Activated naive CD4-positive, alpha-beta T cell treated with anti-CD3 and anti-CD28 coated beads, Interleukin-2, amount 50 U/mL, for 16 hours (primary cell): ENCODE measurements at regions not wholly inside any gene's neighbourhood (a gene's known extent, or its start where the extent isn't known, plus 50 kb on each side); places are given as distances from the start of the nearest gene placed in this dataset.

Experiments used
- DNase-seq: peaks from one replicate; pipeline ENCODE4 v3.0.0-alpha.2; 2020

DNA sequence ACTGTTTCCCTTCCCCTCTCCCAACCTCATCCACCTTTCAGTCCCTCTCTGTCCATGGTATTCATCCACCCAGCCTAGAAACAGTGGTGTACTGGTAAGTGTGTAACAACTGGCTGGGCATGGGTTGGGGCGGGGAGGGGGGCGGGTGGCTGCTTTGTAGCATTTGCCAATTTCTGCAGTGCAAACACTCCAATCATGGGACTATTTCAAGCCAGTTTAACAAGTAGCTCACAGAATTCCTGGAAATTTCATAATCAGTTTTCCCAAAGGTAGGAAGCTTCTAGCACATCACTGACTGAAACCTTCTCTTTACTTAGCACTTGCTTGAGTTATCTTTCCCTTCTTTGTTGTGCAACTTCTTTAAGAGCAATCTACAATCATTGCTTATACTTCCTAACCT, 100.8 kb upstream of the WASF3 start:
- DNase-seq = no peak

DNA sequence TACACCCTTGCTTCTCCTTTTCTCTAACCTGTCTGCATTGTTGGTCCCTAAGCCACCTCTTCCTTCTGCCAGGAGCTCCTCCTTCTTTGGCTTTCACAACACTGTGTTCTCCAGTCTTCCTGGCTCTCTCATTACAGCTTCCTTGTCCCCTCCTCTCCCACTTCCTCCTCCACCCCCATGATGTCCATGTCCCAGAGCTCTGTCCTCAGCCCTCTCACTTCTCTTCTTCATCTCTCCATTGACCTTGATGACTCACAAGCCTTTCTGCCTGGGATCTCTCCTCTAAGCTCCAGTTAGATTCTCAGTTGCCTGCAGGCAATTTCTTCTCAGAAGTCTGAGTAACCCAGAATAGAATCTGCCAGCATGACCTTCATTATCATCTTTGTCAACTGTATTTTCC, 100.3 kb upstream of the WASF3 start:
- DNase-seq = no peak

DNA sequence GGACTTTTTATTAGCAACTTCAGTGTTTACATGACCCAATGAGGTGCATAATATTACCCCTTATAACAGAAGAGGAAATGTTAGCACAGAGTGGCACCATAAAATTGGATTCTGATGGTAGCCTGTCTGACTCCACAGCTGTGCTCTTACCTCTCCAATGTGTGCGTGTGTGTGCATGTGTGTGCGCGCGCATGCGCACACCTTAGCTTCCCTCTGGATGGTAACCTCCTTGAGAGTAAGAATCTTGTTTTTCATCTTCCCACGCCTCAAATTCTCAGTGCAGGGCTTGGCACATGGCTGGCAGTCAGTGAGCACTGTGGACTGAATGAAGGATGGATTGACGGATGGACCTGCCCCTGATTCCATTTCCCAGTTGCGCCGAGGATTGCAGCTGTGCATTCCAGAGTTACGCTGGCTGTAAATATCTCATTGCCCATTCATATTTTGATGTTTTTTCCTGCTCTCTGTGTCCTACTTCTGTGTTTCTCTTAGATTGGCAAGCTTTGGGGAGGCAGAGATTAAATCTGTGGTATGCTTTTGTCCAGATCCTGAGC, 99.2 kb upstream of the WASF3 start:
- no peak for DNase-seq

DNA sequence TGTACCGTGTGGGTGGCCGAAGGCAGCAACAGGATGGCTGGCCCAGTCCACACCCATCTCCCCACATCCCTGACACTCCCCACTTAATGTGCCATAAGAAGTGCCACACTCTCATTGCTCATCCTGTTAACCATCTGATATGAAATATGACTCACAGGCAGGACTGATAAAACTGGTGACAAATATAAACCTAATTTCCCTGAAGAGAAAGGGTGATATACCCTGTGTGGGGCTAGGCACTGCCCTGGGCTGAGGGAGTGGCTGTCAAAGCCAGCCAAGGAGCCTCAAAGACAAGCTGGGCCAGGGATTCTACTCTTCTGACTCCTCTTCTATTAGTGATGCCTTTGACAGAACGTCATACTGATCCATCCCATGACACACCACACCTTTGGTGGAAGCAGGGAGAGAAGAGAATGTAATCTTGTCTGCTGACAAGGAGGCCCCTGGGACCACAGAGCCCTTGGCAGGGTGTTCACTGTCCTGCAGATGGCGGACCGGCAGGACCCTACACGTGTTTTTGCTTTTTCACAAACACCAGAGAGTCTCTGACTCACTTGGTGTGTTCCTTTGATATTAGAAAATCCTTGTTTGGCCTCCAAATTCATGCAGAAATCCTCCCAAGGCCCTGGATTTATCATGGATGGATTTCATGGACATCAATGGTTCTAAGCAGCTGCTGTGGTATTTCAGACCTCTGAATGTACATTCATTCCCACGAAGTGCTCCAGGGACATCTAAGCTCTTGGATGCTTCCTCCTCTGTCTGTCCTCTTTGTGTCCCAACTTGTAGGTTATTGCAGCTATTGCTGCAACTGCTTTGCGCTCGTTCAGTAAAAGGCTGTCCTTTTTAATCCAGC, 98.0 kb upstream of the WASF3 start:
- DNase-seq = no peak

DNA sequence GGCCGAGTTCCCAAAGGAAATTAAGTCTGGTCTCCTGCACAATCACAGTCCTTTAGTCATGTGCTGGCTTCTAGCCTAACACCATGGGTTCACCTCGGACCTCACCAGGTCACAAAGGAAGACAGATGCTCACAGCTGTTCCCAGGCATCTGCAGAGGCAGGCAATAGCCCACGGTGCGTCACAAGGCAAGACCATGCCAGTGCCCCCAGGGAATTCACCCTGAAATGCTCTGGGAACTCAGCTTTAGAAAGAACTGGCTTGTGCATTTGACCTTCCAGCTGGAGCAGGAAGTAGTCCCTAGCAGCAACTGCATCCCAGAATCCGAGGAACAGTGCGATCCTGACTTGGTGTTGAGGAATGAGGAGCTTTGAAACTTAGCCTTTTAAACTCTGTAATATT, 96.8 kb upstream of the WASF3 start:
- no peak for DNase-seq

DNA sequence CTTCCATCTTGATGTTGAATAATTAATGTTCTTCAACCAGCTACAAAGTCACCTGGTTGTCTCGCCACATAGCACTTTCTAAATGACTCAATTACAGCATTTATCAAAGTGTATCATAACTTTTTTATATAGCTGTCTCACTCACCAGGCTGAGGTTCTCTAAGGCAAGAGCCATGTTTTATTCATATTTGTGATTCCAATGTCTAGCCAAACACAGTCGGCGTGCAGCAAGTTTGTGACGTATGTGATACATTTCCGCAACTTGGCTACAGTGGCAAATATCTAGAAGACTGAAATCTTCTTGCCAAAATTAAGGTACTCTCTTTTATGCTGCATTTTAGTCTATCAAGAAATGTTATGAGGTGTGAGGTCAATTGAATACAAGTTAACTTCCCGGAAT, 94.2 kb upstream of the WASF3 start:
- DNase-seq = no peak

DNA sequence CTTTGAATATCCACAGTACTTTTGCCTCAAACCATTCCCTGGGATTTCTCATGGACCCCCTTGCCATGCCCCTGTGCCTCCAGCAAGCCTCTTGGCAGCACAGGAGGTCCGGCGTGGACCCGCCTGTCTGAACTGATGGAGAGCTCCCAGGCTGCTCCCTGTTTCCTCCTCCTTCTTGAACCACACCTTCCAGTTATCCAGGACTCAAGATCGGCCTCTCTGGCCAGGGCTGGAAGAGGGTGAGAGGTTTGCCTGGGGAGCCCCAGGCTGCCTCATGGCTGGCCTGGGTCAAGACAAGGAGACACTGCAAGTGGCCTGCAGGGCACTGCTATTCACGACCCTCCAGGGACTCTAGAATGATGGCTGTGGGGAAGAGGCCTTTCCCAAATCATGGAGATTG, 93.6 kb upstream of the WASF3 start:
- DNase-seq = no peak

DNA sequence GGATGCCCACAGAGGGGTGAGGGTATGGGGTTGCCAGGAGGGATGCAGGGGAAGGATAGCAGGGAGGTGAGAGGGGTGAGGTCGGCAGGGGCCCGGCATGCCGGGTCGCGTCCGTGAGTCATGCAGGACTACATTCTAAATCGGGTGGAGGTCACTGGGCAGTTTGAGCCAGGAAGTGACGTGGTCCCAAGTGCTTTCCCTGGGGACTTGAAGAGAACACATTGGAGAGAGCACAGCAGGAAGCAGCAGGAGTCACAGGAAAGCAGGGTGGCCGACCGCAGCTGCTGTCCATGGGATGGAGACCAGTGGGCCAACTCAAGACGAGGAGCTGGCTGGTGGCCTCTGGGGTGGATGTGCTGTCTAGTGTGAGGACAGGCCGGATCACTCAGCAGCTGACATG, 92.0 kb upstream of the WASF3 start:
- no peak for DNase-seq

DNA sequence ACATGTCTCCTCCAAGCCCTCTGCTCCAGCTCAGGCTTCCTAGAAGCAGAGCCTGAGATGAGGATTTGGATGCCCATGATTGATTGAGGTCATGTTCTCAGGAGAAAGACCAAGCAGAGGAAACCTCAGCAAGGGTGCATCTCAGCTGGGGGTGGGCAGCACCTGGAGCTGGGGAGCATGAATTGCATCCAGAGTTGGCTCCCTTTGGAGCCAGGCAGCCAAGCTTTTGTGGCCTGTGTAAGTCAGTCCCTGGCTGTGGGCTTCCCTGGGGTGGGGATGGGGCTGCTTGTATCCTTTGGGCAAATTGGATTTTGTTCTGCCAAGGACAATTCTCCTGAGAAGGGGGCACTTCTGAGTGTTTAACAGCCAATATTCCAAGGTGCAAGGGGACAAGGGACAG, 91.5 kb upstream of the WASF3 start:
- DNase-seq = no peak

DNA sequence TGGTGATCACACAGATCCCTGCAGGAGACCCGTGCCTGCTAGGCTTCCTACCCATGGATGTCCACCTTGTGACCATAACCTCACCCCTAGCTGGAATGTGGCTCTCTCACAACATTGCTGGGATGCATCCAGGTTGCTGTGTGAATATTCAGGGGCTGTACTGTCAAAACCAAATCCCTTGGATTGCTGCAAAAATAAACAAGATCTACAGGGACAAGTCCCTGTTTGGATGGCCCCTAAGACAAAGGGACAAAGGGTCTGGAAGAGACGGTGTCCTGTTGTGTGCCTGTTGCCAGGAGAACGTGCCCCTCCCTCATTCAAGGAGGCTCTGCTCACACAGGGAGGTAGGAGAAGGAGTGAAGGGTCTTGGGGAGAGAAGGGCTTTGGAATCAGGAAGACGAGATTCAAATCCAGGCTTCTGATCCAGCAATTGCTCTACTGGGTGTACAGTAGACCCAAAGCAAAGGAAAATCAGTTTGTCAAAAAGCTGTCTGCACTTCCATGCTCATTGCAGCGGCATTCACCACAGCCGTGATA, 89.2 kb upstream of the WASF3 start:
- no peak for DNase-seq

DNA sequence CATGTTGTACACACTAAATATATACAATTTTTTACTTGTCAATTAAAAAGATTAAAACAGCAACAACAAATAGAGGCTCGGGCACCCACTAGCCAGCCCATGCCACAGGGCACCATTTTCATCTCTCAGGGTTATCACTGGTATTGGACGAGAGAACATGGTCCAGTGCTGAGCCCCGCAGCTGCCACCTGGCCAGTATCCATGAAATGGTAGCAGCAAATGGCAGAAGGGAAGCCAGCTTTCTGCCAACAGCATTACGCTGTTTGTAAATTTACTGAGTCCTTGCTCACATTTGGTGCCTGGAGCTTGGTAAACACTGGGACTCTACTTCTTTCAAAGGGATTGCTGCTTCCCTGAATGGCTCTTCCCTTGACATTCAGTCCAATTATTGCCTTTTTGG, 87.9 kb upstream of the WASF3 start:
- no peak for DNase-seq

DNA sequence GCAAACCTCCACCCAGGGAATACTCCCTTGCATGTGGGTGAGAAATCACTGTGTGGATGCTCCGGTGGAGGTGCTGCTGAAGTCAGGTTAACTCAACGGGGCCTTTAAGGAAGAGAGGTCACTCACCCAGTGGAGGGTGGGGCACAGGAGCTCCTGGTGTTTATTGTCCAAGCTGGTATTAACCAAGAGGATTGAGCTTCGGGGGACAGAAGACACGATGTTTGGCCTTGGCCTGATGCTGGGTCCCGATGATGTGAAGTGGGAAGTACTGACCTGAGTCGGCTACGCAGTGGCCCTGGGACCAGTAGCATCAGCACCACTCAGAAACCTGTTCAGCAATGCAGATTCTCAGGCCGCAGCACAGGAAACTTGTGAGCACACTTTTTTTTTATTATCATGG, 85.7 kb upstream of the WASF3 start:
- no peak for DNase-seq

DNA sequence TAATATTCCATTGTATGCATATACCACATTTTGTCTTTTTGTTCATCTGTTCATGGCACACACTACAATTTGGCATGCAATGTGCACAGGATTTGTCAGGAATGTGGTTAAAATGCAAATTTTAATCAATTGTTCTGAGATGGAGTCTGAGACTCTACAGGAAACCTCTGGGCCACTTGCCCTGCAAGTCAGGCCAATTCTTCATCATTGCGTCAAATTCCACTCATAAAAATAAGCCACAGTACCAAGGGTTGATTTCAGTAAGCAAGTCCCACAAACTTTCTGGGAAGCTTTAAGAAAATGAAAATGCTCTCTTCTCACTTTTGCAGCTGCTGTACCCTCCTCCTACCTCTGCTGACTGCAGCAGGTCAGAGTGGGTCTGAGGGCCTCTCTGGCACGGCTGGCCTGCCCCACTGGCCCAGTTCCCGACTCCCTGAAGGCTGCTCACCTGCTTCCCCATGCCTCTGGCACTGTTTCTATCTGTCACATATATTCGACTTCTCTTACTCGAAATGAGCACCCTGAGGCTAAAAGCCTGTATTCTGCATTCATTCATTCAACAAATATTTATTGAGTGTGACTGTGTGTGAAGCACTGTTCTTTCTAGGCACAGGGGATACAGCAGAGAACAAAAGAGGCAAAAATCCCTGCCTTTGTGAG, 83.8 kb upstream of the WASF3 start:
- DNase-seq = no peak

DNA sequence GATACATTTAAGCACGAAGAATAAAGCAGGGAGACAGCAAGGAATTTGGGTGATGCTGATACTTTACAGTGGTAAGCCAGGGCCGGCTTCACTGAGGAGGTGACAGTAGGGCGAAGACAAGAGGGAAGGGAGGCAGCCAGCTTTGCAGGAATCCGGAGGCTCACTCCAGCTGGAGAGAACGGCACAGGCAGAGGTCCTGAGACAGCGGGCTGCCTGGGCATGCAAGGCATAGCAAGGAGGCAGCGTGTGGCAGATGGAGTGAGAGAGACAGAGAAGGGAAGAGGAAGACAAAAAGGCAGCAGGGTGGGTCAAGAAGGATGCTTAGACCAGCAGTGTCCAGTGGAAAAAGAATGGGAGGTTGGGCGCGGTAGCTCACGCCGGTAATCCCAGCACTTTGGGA, 83.2 kb upstream of the WASF3 start:
- DNase-seq = no peak

DNA sequence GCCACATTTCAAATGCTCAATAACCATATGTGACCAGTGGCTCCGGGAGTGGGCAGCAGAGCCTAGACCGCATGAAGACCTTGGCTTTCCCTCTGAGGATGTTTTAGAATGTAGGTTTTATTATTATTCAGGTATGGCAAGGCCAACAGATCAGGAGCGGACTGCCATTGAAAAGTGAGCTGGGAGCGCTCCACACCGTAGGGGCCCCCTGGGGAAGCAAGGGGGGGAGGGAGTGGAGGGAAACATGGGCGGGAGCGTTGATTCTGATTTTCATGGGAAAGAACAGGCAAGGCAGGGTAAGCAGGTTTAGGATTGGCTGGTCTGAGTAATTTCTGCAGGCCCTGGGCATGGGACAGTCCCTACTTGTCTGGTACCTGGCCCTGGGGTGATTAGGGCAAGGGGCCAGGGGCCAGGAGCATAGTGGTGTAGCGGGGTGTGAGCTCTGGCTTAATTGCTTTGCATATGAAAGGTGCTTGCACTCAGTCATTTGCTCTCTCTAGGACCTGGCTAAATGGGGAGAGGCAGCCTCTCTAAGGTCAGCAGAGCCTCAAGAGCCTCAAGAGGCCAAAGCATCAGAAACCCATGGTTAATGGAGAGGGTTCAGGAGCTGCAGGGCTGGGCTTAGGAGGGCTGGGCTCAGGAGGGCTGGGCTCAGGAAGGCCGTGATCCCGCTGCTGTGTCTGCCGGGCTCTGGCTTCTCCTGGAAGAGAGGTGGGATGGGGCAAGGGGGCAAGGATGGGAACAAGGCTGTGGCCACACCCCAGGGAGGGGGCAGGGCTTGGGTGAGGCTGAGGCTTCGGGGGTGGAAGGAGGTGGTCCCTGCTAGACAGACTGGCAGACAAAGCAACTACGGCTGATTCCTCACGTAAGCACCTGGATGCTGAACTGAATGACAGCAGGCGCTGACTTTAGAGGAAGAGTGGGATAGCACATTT, 82.0 kb upstream of the WASF3 start:
- DNase-seq = no peak

DNA sequence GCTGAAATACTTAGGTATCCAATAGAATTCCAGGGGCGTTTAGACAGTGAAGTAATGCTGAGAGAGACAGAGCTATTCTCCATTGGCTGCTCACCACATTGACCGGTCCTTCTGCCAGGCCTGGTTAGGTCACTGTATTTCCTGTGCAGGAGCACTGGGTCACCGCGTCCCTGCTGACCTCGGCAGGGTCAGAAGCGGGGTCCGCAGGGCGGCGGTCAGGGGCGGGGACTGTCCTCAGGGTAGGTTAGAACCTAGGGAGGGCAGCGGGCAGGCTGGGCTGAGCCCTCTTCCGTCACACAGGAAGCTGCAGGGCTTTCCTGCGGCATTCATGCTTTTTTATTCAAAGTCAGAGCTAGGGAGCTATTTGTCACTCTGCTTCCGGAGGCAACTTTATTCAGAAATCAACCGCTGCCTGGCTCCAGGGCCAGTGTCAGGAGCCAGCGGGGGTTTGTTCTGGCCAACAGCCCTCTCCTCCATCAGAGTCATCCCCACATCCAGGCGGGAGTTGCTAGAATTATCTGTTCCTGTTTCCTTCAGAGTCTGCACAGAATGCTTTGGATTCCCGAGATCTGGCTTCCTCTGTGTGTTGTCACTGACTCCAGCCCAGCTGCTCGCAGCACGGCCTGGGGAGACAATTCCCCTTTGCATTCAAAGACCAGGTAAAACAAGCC, 81.2 kb upstream of the WASF3 start:
- DNase-seq = no peak

DNA sequence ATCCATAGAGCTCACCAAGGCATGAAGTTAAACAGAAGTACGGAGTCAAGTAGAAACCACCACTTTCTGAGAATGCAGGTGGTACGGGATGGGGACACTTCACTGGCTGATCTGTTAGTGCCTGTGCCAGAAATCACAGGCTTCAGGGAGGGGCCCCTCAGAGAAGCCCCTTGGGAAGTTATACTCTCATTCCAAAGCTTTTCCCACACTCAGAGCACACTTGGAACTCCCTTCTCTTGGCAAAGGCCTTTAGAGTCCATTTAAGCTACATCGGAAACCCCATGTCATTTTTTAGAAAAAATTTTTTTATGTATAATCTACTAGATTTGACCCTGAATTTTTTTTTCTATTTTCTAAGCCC, 80.7 kb upstream of the WASF3 start:
- DNase-seq = no peak

DNA sequence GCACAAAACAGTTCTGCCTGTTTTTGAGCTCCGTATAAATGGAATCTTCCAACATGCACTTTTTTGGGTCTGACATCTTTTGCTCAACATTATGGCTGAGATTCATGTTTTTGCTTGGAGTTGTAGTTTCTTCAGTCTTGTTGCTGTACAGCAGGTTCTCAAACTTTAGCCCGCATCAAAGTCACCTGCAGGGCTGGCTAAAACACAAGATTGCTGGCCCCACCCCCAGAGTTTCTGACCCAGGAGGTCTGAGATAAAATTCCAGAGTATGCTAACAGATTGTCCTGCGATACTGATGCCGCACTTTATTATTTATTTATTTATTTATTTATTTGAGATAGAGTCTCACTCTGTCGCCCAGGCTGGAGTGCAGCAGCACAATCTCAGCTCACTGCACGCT, 79.8 kb upstream of the WASF3 start:
- no peak for DNase-seq

DNA sequence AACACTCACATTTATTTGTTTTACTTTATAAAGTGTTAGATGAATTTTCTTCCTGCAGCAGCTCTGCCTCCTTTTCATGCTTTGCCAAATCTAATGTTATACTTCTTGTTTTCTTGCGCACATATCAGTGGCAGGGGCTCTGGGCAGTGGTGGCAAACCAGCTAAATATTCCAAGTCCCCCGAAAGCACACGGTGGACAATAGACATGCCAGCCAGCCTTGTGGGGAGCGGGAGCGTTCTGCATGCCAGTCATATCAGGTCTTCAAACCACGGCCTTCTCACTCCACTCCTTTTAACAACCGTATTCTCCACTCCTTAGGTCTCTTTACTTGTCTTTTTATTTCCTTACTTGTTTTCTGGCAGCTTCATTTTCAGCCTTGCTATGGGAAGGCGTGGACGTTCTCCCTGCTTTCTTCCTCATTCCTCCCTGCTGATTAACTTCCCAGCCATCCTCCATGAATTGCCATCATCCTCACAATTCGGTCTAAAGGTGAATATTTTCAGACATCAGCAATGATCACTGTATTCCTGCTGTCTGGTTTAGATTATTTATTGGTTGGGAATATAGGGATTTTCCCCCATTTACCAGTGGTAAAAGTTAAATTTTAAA, 77.1 kb upstream of the WASF3 start:
- no peak for DNase-seq

DNA sequence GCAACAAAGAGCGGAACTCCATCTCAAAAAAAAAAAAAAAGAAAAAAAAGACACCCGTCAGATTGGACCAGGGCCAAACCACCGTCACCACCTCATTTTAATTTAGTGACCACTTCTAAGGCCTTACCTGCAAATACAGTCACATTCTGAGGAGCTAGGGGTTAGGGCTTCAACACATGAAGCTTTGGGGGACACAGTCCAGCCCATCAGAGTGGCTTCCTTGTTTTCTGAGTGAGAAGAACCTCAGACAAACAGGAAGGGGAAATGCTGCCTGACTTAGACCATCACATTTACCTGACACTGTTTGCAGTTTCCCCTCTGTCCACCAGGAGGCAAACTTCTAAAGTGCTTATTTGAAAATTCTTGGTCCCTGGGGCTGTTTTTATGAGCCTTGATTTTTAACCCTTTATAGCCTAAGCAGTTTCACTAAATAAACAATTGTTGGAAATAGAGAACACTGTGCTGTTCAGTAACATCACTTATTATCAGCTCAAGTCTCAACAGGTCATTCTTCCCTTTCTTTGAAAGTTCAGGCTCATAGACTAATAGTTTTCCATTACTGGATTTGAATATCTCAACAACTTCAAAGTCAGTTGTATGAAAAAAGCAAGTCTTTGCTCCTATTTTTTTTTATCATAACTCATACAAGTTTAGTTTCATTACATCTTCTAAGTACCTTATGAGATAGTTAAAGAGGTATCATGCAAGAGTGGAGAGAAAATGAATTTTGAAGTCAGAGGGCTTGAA, 74.9 kb upstream of the WASF3 start:
- peak; percentile 66 for DNase-seq

DNA sequence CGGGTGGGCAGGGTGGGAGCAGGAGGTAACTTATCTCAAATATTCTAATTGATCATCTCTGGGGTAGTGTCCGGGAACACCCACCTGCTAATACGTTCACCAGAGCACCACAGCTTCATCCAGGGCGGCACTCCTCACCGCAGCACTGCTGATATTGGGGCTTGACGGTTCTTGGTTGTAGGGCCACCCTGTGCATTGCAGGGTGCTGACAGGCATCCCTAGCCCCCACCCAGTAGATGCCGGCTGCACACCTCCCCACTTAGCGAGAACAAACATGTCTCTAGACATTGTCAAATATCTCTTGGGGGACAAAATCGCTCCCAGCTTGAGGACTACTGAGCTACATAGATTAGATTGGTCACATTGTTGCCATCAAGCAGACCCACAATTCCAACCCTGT, 73.9 kb upstream of the WASF3 start:
- DNase-seq = no peak
